ENCODE measurements at regions not wholly inside any gene's neighbourhood (a gene's known extent, or its start where the extent isn't known, plus 50 kb on each side); places are given as distances from the start of the nearest gene placed in this dataset.

DNA sequence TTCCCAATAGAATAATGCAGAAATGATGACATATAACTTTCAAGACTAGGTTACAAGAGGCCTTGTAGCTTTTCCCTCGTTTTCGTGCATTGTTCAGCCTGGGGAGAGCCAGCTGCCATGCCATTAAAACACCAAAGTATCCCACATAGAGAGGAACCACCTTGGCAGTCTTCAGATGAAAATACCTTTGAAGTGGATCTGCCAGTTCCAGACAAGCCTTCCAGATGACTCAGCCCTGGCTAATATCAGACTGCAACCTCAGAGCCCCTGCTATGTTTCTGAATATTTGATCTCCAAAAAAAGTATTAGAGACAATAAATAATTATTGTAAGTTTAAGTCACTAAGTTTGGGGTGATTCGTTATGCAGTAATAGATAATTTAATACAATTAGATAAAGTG is 294.3 kb upstream of the GBE1 start:
- TF ChIP-seq FOXP2 (optimal IDR thresholded peaks at IDR 0.05; ENCODE audit: borderline replicate concordance, extremely low read depth, extremely low read length, insufficient read depth) = no peak
- TF ChIP-seq SIN3A (IDR thresholded peaks at IDR 0.05; ENCODE audit: borderline replicate concordance, insufficient read depth, low read length) = no peak
- TF ChIP-seq TAF1 (IDR thresholded peaks at IDR 0.05; ENCODE audit: borderline replicate concordance, insufficient read depth, low read length) = no peak
- no peak for TF ChIP-seq POLR2AphosphoS5 (IDR thresholded peaks at IDR 0.05; ENCODE audit: low read depth, low read length)
- TF ChIP-seq, protein P1, sequence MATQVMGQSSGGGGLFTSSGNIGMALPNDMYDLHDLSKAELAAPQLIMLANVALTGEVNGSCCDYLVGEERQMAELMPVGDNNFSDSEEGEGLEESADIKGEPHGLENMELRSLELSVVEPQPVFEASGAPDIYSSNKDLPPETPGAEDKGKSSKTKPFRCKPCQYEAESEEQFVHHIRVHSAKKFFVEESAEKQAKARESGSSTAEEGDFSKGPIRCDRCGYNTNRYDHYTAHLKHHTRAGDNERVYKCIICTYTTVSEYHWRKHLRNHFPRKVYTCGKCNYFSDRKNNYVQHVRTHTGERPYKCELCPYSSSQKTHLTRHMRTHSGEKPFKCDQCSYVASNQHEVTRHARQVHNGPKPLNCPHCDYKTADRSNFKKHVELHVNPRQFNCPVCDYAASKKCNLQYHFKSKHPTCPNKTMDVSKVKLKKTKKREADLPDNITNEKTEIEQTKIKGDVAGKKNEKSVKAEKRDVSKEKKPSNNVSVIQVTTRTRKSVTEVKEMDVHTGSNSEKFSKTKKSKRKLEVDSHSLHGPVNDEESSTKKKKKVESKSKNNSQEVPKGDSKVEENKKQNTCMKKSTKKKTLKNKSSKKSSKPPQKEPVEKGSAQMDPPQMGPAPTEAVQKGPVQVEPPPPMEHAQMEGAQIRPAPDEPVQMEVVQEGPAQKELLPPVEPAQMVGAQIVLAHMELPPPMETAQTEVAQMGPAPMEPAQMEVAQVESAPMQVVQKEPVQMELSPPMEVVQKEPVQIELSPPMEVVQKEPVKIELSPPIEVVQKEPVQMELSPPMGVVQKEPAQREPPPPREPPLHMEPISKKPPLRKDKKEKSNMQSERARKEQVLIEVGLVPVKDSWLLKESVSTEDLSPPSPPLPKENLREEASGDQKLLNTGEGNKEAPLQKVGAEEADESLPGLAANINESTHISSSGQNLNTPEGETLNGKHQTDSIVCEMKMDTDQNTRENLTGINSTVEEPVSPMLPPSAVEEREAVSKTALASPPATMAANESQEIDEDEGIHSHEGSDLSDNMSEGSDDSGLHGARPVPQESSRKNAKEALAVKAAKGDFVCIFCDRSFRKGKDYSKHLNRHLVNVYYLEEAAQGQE (IDR thresholded peaks at IDR 0.05; ENCODE audit: insufficient read depth in 1 of 2, low read depth in 2 of 2, low read length in 2 of 2) = no peak

- TF ChIP-seq SIN3A (IDR thresholded peaks at IDR 0.05; ENCODE audit: borderline replicate concordance, insufficient read depth, low read length) = no peak
- no peak for TF ChIP-seq POLR2AphosphoS5 (IDR thresholded peaks at IDR 0.05; ENCODE audit: low read depth, low read length)
- TF ChIP-seq, protein P1 (IDR thresholded peaks at IDR 0.05; ENCODE audit: insufficient read depth in 1 of 2, low read depth in 2 of 2, low read length in 2 of 2) = no peak
- TF ChIP-seq FOXP2 (optimal IDR thresholded peaks at IDR 0.05; ENCODE audit: borderline replicate concordance, extremely low read depth, extremely low read length, insufficient read depth) = no peak
- TF ChIP-seq TAF1 (IDR thresholded peaks at IDR 0.05; ENCODE audit: borderline replicate concordance, insufficient read depth, low read length) = no peak
Measured at GRCh38 chr3:82054849-82055248, 293.4 kb upstream of the GBE1 start.

GRCh38 chr3:82053236-82053635 is 291.8 kb upstream of the GBE1 start:
- no peak for TF ChIP-seq TAF1 (IDR thresholded peaks at IDR 0.05; ENCODE audit: borderline replicate concordance, insufficient read depth, low read length)
- no peak for TF ChIP-seq POLR2AphosphoS5 (IDR thresholded peaks at IDR 0.05; ENCODE audit: low read depth, low read length)
- TF ChIP-seq FOXP2 (optimal IDR thresholded peaks at IDR 0.05; ENCODE audit: borderline replicate concordance, extremely low read depth, extremely low read length, insufficient read depth) = no peak

GRCh38 chr3:82050382-82050781 is 288.9 kb upstream of the GBE1 start:
- TF ChIP-seq POLR2AphosphoS5 (IDR thresholded peaks at IDR 0.05; ENCODE audit: low read depth, low read length) = no peak
- no peak for TF ChIP-seq SIN3A (IDR thresholded peaks at IDR 0.05; ENCODE audit: borderline replicate concordance, insufficient read depth, low read length)
- no peak for TF ChIP-seq FOXP2 (optimal IDR thresholded peaks at IDR 0.05; ENCODE audit: borderline replicate concordance, extremely low read depth, extremely low read length, insufficient read depth)
- TF ChIP-seq, protein P1 (IDR thresholded peaks at IDR 0.05; ENCODE audit: insufficient read depth in 1 of 2, low read depth in 2 of 2, low read length in 2 of 2) = no peak

DNA sequence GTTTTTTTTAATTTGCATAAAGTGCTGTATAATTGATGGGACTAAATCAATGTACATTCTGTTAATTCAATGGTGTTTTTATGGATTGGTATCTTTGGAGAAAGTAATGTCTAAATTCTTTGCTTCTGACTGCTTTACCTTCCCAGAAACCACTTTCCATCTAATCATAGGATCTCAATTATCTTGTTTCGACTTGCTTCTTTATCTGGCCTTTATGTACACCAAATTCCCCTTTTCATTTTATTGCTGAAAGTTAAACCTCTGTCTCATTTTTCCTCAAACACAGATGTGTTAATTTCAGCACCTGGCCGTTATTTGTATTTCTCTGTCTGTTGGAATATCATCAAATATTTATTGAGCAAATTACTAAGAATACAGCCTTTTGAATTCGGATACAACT is 287.3 kb upstream of the GBE1 start:
- TF ChIP-seq POLR2AphosphoS5 (IDR thresholded peaks at IDR 0.05; ENCODE audit: low read depth, low read length) (no peak), TAF1 (IDR thresholded peaks at IDR 0.05; ENCODE audit: borderline replicate concordance, insufficient read depth, low read length) (no peak), FOXP2 (optimal IDR thresholded peaks at IDR 0.05; ENCODE audit: borderline replicate concordance, extremely low read depth, extremely low read length, insufficient read depth) (no peak), SIN3A (IDR thresholded peaks at IDR 0.05; ENCODE audit: borderline replicate concordance, insufficient read depth, low read length) (no peak)
- TF ChIP-seq, protein P1 (IDR thresholded peaks at IDR 0.05; ENCODE audit: insufficient read depth in 1 of 2, low read depth in 2 of 2, low read length in 2 of 2) = no peak
